Cerebellar nuclear complex (tissue), 1 donor: ENCODE measurements at regions not wholly inside any gene's neighbourhood (a gene's known extent, or its start where the extent isn't known, plus 50 kb on each side); places are given as distances from the start of the nearest gene placed in this dataset.
A peak's percentile ranks its signal among the peaks of the same experiment; 100 is the strongest.

Source experiments
- DNase-seq, 2 experiments: peaks; one replicate each; lab custom pipeline; 2025; lab: John Stamatoyannopoulos, UW

- DNase-seq: no peak
These were observed 123.2 kb upstream of the LRP1B start for GRCh38 chr2:142254031-142254430.

GRCh38 chr2:142241016-142241415 lies 110.2 kb upstream of the LRP1B start:
- no peak for DNase-seq

GRCh38 chr2:142236181-142236580 lies 105.4 kb upstream of the LRP1B start:
- no peak for DNase-seq

- DNase-seq: no peak
These were observed 103.9 kb upstream of the LRP1B start for GRCh38 chr2:142234741-142235140.

GRCh38 chr2:142223309-142223708 lies 92.5 kb upstream of the LRP1B start:
- no peak for DNase-seq

GRCh38 chr2:142222715-142223114 lies 91.9 kb upstream of the LRP1B start:
- no peak for DNase-seq

- DNase-seq: peak; percentile 71 to 85
These were observed 90.1 kb upstream of the LRP1B start for GRCh38 chr2:142220901-142221300.

GRCh38 chr2:142220239-142220638 lies 89.4 kb upstream of the LRP1B start:
- DNase-seq: peak in 1 of 2 experiments; percentile 25

GRCh38 chr2:142218471-142218870 lies 87.7 kb upstream of the LRP1B start:
- DNase-seq: no peak

- DNase-seq: no peak
These were observed 87.0 kb upstream of the LRP1B start for GRCh38 chr2:142217804-142218203.

GRCh38 chr2:142200062-142200461 lies 69.2 kb upstream of the LRP1B start:
- no peak for DNase-seq

GRCh38 chr2:142199073-142199472 lies 68.3 kb upstream of the LRP1B start:
- DNase-seq: no peak

- DNase-seq: no peak
These were observed 60.0 kb upstream of the LRP1B start for GRCh38 chr2:142190805-142191204.

- DNase-seq: no peak
These were observed 58.7 kb upstream of the LRP1B start for GRCh38 chr2:142189501-142189900.

- no peak for DNase-seq
These were observed 57.7 kb upstream of the LRP1B start for GRCh38 chr2:142188562-142188961.

GRCh38 chr2:142180820-142181533 lies 50.2 kb upstream of the LRP1B start:
- DNase-seq: no peak
